Astrocyte (in vitro differentiated cells and primary cell): ENCODE measurements at regions not wholly inside any gene's neighbourhood (a gene's known extent, or its start where the extent isn't known, plus 50 kb on each side); places are given as distances from the start of the nearest gene placed in this dataset.

ENCODE experiments used
- DNase-seq: peaks from one replicate; pipeline ENCODE4 v3.0.0-alpha.2; 2010; ENCODE audit warnings: low read depth
- FAIRE-seq: peaks from 2 replicates; lab custom pipeline; 2011; peaks lifted over from hg19 to GRCh38; lab: Jason Lieb, UNC
- H2AFZ ChIP-seq: 2 replicates; pipeline ENCODE4 v1.6.0; 2012; ENCODE audit warnings: low read depth, low read length, inconsistent platforms
- H3K27ac ChIP-seq: 2 replicates; pipeline ENCODE4 v1.5.1; 2011; ENCODE audit warnings: low read depth, low read length, inconsistent platforms
- H3K27me3 ChIP-seq: 2 replicates; pipeline ENCODE4 v1.6.0; 2011; ENCODE audit warnings: low read length, inconsistent platforms; ENCODE audit not compliant: insufficient read depth
- H3K36me3 ChIP-seq: 2 replicates; pipeline ENCODE4 v1.5.1; 2011; ENCODE audit warnings: low read length, inconsistent platforms; ENCODE audit not compliant: insufficient read depth
- H3K4me1 ChIP-seq: 2 replicates; pipeline ENCODE4 v1.5.1; 2011; ENCODE audit warnings: low read length, inconsistent platforms; ENCODE audit not compliant: insufficient read depth
- H3K4me2 ChIP-seq: 2 replicates; pipeline ENCODE4 v1.6.0; 2012; ENCODE audit warnings: low read length, inconsistent platforms
- H3K4me3 ChIP-seq: 2 replicates; pipeline ENCODE4 v1.5.1; 2011; ENCODE audit warnings: low read depth, mild to moderate bottlenecking, low read length, inconsistent platforms; ENCODE audit not compliant: insufficient read depth
- H3K79me2 ChIP-seq: 2 replicates; pipeline ENCODE4 v1.6.0; 2012; ENCODE audit warnings: mild to moderate bottlenecking, low read length, inconsistent platforms; ENCODE audit not compliant: insufficient read depth
- H3K9ac ChIP-seq: 2 replicates; pipeline ENCODE4 v1.6.0; 2012; ENCODE audit warnings: mild to moderate bottlenecking, low read length, inconsistent platforms
- H3K9me3 ChIP-seq: 2 replicates; pipeline ENCODE4 v1.5.1; 2012; ENCODE audit warnings: low read depth, mild to moderate bottlenecking, low read length, inconsistent platforms; ENCODE audit not compliant: insufficient read depth
- H4K20me1 ChIP-seq: 2 replicates; pipeline ENCODE4 v1.6.0; 2012; ENCODE audit warnings: low read length, inconsistent platforms; ENCODE audit not compliant: insufficient read depth
- H3K27ac Mint-ChIP-seq: one replicate; pipeline ENCODE4 v1.8.0; 2021; ENCODE audit warnings: mild to moderate bottlenecking, mixed read lengths; ENCODE audit not compliant: unreplicated experiment
- H3K27me3 Mint-ChIP-seq: one replicate; pipeline ENCODE4 v1.8.0; 2021; ENCODE audit warnings: low read depth, mixed read lengths; ENCODE audit not compliant: unreplicated experiment
- H3K36me3 Mint-ChIP-seq: one replicate; pipeline ENCODE4 v1.8.0; 2021; ENCODE audit warnings: low read depth, mixed read lengths; ENCODE audit not compliant: unreplicated experiment
- H3K4me1 Mint-ChIP-seq: one replicate; pipeline ENCODE4 v1.8.0; 2021; ENCODE audit warnings: low read depth, mixed read lengths; ENCODE audit not compliant: unreplicated experiment
- H3K4me3 Mint-ChIP-seq: one replicate; pipeline ENCODE4 v1.8.0; 2021; ENCODE audit warnings: mild to moderate bottlenecking, moderate library complexity, mixed read lengths; ENCODE audit not compliant: unreplicated experiment
- H3K9me3 Mint-ChIP-seq: one replicate; pipeline ENCODE4 v1.8.0; 2021; ENCODE audit warnings: mild to moderate bottlenecking, mixed read lengths; ENCODE audit not compliant: unreplicated experiment
- EZH2 ChIP-seq: IDR thresholded peaks from 2 replicates; pipeline ENCODE4 v1.6.1; 2012; ENCODE audit warnings: mild to moderate bottlenecking, low read length, inconsistent platforms; ENCODE audit not compliant: insufficient read depth
- TF ChIP-seq, protein P1 (sequence below): IDR thresholded peaks from 2 replicates; pipeline ENCODE4 v1.5.1; 2011; ENCODE audit warnings: low read depth, mild to moderate bottlenecking, inconsistent platforms, low read length, moderate library complexity; ENCODE audit not compliant: insufficient read depth

DNA sequence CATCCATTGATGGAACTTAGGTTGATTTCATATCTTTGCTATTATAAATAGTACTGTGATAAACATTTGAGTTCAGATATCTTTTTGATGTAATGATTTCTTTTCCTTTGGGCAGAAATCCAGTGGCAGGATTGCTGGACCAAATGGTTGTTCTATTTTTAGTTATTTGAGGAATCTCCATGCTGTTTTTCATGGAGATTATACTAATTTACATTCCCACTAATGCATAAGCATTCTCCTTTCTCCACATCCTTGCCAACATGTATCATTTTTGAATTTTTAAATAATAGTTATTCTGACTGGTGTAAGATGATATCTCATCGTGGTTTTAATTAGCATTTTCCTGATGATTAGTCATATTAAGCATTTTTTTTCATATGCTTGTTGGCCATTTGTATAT lies 144.0 kb upstream of the SUCLG2 start:
- no peak for FAIRE-seq
- peaks cover 6% of the 10 kb centered on the region for H3K4me1 Mint-ChIP-seq
- Histone ChIP-seq H3K9me3 (no peaks in the 10 kb centered on the region), H3K27ac (no peak overlapping the region), H3K27me3 (no peaks in the 10 kb centered on the region), H2AFZ (no peak overlapping the region), H3K9ac (no peak overlapping the region), H3K4me3 (no peak overlapping the region), H4K20me1 (no peaks in the 10 kb centered on the region), H3K4me1 (no peaks in the 10 kb centered on the region), H3K79me2 (no peaks in the 10 kb centered on the region), H3K36me3 (no peaks in the 10 kb centered on the region), H3K4me2 (no peak overlapping the region)
- DNase-seq, result no peak
- no peaks in the 10 kb centered on the region for H3K27me3 Mint-ChIP-seq
- H3K27ac Mint-ChIP-seq, result no peak overlapping the region
- no peaks in the 10 kb centered on the region for H3K36me3 Mint-ChIP-seq
- H3K9me3 Mint-ChIP-seq, result peaks cover 5% of the 10 kb centered on the region
- TF ChIP-seq, protein P1, sequence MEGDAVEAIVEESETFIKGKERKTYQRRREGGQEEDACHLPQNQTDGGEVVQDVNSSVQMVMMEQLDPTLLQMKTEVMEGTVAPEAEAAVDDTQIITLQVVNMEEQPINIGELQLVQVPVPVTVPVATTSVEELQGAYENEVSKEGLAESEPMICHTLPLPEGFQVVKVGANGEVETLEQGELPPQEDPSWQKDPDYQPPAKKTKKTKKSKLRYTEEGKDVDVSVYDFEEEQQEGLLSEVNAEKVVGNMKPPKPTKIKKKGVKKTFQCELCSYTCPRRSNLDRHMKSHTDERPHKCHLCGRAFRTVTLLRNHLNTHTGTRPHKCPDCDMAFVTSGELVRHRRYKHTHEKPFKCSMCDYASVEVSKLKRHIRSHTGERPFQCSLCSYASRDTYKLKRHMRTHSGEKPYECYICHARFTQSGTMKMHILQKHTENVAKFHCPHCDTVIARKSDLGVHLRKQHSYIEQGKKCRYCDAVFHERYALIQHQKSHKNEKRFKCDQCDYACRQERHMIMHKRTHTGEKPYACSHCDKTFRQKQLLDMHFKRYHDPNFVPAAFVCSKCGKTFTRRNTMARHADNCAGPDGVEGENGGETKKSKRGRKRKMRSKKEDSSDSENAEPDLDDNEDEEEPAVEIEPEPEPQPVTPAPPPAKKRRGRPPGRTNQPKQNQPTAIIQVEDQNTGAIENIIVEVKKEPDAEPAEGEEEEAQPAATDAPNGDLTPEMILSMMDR, result no peak
- no peak for TF ChIP-seq EZH2
- no peak overlapping the region for H3K4me3 Mint-ChIP-seq

GRCh38 chr3:67791620-67792019 lies 137.2 kb upstream of the SUCLG2 start:
- Mint-ChIP-seq H3K27me3 (no peaks in the 10 kb centered on the region), H3K4me1 (peaks cover 6% of the 10 kb centered on the region), H3K36me3 (no peaks in the 10 kb centered on the region), H3K4me3 (no peak overlapping the region), H3K27ac (no peak overlapping the region), H3K9me3 (peaks cover 3% of the 10 kb centered on the region)
- Histone ChIP-seq H3K9ac (no peak overlapping the region), H3K4me1 (no peaks in the 10 kb centered on the region), H3K27me3 (no peaks in the 10 kb centered on the region), H3K36me3 (no peaks in the 10 kb centered on the region), H3K79me2 (no peaks in the 10 kb centered on the region), H3K4me3 (no peak overlapping the region), H4K20me1 (no peaks in the 10 kb centered on the region), H3K9me3 (no peaks in the 10 kb centered on the region), H3K4me2 (no peak overlapping the region), H2AFZ (no peak overlapping the region), H3K27ac (no peak overlapping the region)
- TF ChIP-seq EZH2, result no peak
- TF ChIP-seq, protein P1, result no peak
- FAIRE-seq (no peak), DNase-seq (no peak)

- H4K20me1 ChIP-seq, result no peaks in the 10 kb centered on the region
- peak overlapping the region; percentile 5 for H2AFZ ChIP-seq
- H3K27me3 ChIP-seq, result no peaks in the 10 kb centered on the region
- Mint-ChIP-seq H3K4me3 (no peak overlapping the region), H3K36me3 (no peaks in the 10 kb centered on the region), H3K27ac (no peak overlapping the region), H3K9me3 (peaks cover 8% of the 10 kb centered on the region), H3K4me1 (peaks cover 2% of the 10 kb centered on the region), H3K27me3 (no peaks in the 10 kb centered on the region)
- no peaks in the 10 kb centered on the region for H3K36me3 ChIP-seq
- TF ChIP-seq, protein P1, result peak; percentile 61
- TF ChIP-seq EZH2, result no peak
- no peaks in the 10 kb centered on the region for H3K9me3 ChIP-seq
- DNase-seq (peak; percentile 7), FAIRE-seq (no peak)
- H3K27ac ChIP-seq, result no peak overlapping the region
- H3K4me2 ChIP-seq, result no peak overlapping the region
- no peak overlapping the region for H3K9ac ChIP-seq
- H3K79me2 ChIP-seq, result no peaks in the 10 kb centered on the region
- no peak overlapping the region for H3K4me3 ChIP-seq
- H3K4me1 ChIP-seq, result no peaks in the 10 kb centered on the region
These were observed 135.6 kb upstream of the SUCLG2 start for GRCh38 chr3:67790043-67790442.
